H54 (cell line): ENCODE measurements at regions not wholly inside any gene's neighbourhood (a gene's known extent, or its start where the extent isn't known, plus 50 kb on each side); places are given as distances from the start of the nearest gene placed in this dataset.

ENCODE experiments used
- DNase-seq: peaks from one replicate; pipeline ENCODE4 v3.0.0; 2011; ENCODE audit warnings: low spot score, mixed read lengths; ENCODE audit not compliant: insufficient read length
- FAIRE-seq: peaks from 3 replicates; lab custom pipeline; 2011; peaks lifted over from hg19 to GRCh38; lab: Jason Lieb, UNC
- POLR2A ChIP-seq: IDR thresholded peaks from 2 replicates; pipeline ENCODE4 v1.6.1; 2011; ENCODE audit warnings: low read depth, mild to moderate bottlenecking, low read length

- no peak for FAIRE-seq
- DNase-seq, result no peak
- no peak for TF ChIP-seq POLR2A
Observed at GRCh38 chr11:119537306-119538253, 114.6 kb upstream of the THY1 start.

- DNase-seq, result no peak
- no peak for TF ChIP-seq POLR2A
Observed at GRCh38 chr11:119536801-119537200, 113.8 kb upstream of the THY1 start.

GRCh38 chr11:119533921-119534736, 111.2 kb upstream of the THY1 start:
- DNase-seq (peak; percentile 59), FAIRE-seq (no peak)
- no peak for TF ChIP-seq POLR2A

More at GRCh38 chr11:119536801-119537200, 113.8 kb upstream of the THY1 start:
- FAIRE-seq, result no peak

GRCh38 chr11:119533462-119533861, 110.5 kb upstream of the THY1 start:
- no peak for DNase-seq
- FAIRE-seq, result no peak
- TF ChIP-seq POLR2A, result no peak

GRCh38 chr11:119532551-119532950, 109.6 kb upstream of the THY1 start:
- FAIRE-seq (no peak), DNase-seq (no peak)
- no peak for TF ChIP-seq POLR2A

GRCh38 chr11:119531623-119532022, 108.7 kb upstream of the THY1 start:
- no peak for TF ChIP-seq POLR2A
- DNase-seq, result no peak
- no peak for FAIRE-seq

GRCh38 chr11:119531056-119531455, 108.1 kb upstream of the THY1 start:
- no peak for TF ChIP-seq POLR2A
- FAIRE-seq, result no peak
- DNase-seq, result no peak

- FAIRE-seq (no peak), DNase-seq (no peak)
- TF ChIP-seq POLR2A, result no peak
Observed at GRCh38 chr11:119530509-119530908, 107.5 kb upstream of the THY1 start.

- FAIRE-seq (no peak), DNase-seq (no peak)
- TF ChIP-seq POLR2A, result no peak
Observed at GRCh38 chr11:119529936-119530335, 107.0 kb upstream of the THY1 start.

- FAIRE-seq (no peak), DNase-seq (no peak)
- no peak for TF ChIP-seq POLR2A
Observed at GRCh38 chr11:119529063-119529845, 106.3 kb upstream of the THY1 start.

GRCh38 chr11:119525867-119526196, 102.9 kb upstream of the THY1 start:
- no peak for TF ChIP-seq POLR2A
- FAIRE-seq (no peak), DNase-seq (no peak)

GRCh38 chr11:119525180-119525866, 102.4 kb upstream of the THY1 start:
- no peak for DNase-seq
- no peak for FAIRE-seq
- no peak for TF ChIP-seq POLR2A

GRCh38 chr11:119523539-119524157, 100.7 kb upstream of the THY1 start:
- TF ChIP-seq POLR2A, result no peak
- FAIRE-seq, result no peak
- no peak for DNase-seq
